ENCODE measurements at regions not wholly inside any gene's neighbourhood (a gene's known extent, or its start where the extent isn't known, plus 50 kb on each side); places are given as distances from the start of the nearest gene placed in this dataset.
"Not testable (repeated sequence)": the region's sequence is repeated elsewhere in the genome, so short reads cannot be mapped to it uniquely, and the experiment has no call there.

GRCh38 chr17:5758651-5759050 is 174.3 kb upstream of the NLRP1 start:
- in situ Hi-C loops (cut with MboI; ENCODE audit: low pct_unique_long_range_greater_than_20kb, low sequenced_read_pairs, unreplicated experiment) = no loop called here
- TF ChIP-seq, protein P1, sequence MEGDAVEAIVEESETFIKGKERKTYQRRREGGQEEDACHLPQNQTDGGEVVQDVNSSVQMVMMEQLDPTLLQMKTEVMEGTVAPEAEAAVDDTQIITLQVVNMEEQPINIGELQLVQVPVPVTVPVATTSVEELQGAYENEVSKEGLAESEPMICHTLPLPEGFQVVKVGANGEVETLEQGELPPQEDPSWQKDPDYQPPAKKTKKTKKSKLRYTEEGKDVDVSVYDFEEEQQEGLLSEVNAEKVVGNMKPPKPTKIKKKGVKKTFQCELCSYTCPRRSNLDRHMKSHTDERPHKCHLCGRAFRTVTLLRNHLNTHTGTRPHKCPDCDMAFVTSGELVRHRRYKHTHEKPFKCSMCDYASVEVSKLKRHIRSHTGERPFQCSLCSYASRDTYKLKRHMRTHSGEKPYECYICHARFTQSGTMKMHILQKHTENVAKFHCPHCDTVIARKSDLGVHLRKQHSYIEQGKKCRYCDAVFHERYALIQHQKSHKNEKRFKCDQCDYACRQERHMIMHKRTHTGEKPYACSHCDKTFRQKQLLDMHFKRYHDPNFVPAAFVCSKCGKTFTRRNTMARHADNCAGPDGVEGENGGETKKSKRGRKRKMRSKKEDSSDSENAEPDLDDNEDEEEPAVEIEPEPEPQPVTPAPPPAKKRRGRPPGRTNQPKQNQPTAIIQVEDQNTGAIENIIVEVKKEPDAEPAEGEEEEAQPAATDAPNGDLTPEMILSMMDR (IDR thresholded peaks at IDR 0.05; ENCODE audit: extremely low read depth, insufficient read depth, missing control alignments) = no peak
- no peak for DNase-seq (ENCODE audit: low spot score)

- TF ChIP-seq, protein P1 (IDR thresholded peaks at IDR 0.05; ENCODE audit: extremely low read depth, insufficient read depth, missing control alignments) = no peak
- in situ Hi-C loops (cut with MboI; ENCODE audit: low pct_unique_long_range_greater_than_20kb, low sequenced_read_pairs, unreplicated experiment) = no loop called here
- DNase-seq (ENCODE audit: low spot score) = no peak
Observed at GRCh38 chr17:5759501-5759925, 175.2 kb upstream of the NLRP1 start.

- TF ChIP-seq, protein P1 (IDR thresholded peaks at IDR 0.05; ENCODE audit: extremely low read depth, insufficient read depth, missing control alignments) = no peak
- in situ Hi-C loops (cut with MboI; ENCODE audit: low pct_unique_long_range_greater_than_20kb, low sequenced_read_pairs, unreplicated experiment) = no loop called here
- DNase-seq (ENCODE audit: low spot score) = no peak
Observed at GRCh38 chr17:5762191-5762590, 177.9 kb upstream of the NLRP1 start.

DNA sequence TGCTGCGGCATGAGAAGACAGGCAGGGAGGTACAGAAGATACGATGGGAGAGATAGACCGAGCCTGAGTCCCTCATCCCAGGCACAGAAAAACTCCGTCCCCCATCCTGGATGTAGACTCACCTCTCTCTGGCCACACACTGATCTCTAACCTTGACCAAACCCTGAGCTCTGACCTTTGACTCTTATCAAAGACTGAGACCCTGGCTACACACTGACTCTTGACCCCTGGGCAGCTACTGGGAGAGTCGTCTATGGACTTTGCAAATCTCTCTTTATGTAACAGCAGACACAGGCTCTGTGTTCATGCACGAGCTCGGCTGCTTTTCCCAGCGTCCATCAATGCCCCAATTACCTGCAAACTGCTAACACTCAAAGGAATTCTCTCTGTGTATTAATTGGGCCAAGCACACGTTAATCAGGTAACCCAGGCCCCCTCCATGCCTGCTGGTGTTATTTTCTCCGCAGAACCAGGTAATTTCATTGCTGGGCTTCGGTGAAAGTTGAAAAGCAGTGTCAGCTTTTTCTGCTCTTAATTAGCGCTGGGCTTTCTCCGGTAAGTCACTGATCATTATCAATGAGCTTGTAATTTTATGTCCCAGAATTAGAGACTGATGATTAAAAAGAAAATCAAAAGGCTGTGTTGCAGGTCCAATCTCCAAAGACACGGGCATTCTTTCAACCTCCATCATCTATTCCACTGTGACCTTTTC is 179.4 kb upstream of the NLRP1 start:
- TF ChIP-seq, protein P1 (IDR thresholded peaks at IDR 0.05; ENCODE audit: extremely low read depth, insufficient read depth, missing control alignments) = no peak
- in situ Hi-C loops (cut with MboI; ENCODE audit: low pct_unique_long_range_greater_than_20kb, low sequenced_read_pairs, unreplicated experiment) = no loop called here
- DNase-seq (ENCODE audit: low spot score) = no peak

- in situ Hi-C loops (cut with MboI; ENCODE audit: low pct_unique_long_range_greater_than_20kb, low sequenced_read_pairs, unreplicated experiment) = no loop called here
- TF ChIP-seq, protein P1 (IDR thresholded peaks at IDR 0.05; ENCODE audit: extremely low read depth, insufficient read depth, missing control alignments) = no peak
- no peak for DNase-seq (ENCODE audit: low spot score)
Observed at GRCh38 chr17:5769593-5770354, 185.5 kb upstream of the NLRP1 start.

DNA sequence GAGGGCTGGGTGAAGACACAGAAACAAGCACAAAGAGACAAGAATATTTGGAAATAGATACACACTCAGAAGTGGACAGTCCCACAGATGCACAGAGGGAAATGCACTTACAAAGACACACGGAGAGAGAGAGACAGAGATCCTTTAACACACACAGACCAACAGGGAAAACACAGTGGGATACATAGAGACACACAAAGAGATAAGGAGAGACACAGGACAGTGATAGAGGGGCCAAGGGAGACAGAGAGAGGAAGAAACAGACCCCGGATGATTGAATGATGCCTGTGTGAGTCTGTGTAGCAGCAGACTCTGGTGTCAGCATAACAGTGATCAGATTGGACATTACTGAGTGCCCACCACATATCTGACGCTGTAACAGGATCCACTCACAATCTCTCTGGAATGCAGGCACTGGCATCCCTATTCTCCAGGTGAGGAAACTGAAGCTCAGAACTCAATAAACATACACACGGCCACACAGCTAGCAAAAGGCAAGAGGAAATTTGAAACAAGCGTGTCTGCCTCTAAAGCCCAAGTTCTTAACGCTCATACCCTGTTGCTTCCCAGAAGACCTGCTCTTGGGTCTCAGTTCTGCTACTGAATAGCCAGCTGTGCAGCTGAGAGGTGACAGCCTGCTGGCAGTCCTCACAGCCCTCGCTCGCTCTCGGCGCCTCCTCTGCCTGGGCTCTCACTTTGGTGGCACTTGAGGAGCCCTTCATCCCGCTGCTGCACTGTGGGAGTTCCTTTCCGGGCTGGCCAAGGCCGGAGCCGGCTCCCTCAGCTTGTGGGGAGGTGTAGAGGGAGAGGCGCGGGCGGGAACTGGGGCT is 186.3 kb upstream of the NLRP1 start:
- no peak for DNase-seq (ENCODE audit: low spot score)
- in situ Hi-C loops (cut with MboI; ENCODE audit: low pct_unique_long_range_greater_than_20kb, low sequenced_read_pairs, unreplicated experiment) = no loop called here
- TF ChIP-seq, protein P1 (IDR thresholded peaks at IDR 0.05; ENCODE audit: extremely low read depth, insufficient read depth, missing control alignments) = no peak

DNA sequence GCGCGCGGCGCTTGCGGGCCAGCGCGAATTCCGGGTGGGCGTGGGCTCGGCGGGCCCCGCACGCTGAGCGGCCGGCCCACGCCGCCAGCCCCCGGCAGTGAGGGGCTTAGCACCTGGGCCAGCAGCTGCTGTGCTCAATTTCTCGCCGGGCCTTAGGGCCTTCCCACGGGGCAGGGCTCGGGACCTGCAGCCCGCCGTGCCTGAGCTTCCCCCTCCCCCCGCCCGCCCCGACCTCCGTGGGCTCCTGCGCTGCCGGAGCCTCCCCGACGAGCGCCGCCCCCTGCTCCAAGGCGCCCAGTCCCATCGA is 186.9 kb upstream of the NLRP1 start:
- in situ Hi-C loops (cut with MboI; ENCODE audit: low pct_unique_long_range_greater_than_20kb, low sequenced_read_pairs, unreplicated experiment); DNase-seq (ENCODE audit: low spot score): not testable (repeated sequence)

GRCh38 chr17:5772017-5772416 is 187.7 kb upstream of the NLRP1 start:
- in situ Hi-C loops (cut with MboI; ENCODE audit: low pct_unique_long_range_greater_than_20kb, low sequenced_read_pairs, unreplicated experiment) = not testable (repeated sequence)

More at GRCh38 chr17:5772017-5772416, 187.7 kb upstream of the NLRP1 start:
- not testable (repeated sequence) for DNase-seq (ENCODE audit: low spot score)

Measured in GM13977 (cell line).